ENCODE measurements at regions not wholly inside any gene's neighbourhood (a gene's known extent, or its start where the extent isn't known, plus 50 kb on each side); places are given as distances from the start of the nearest gene placed in this dataset.

GRCh38 chr13:29713839-29714238, 118.4 kb upstream of the SLC7A1 start:
- no peak for DNase-seq

- DNase-seq, result no peak
Observed at GRCh38 chr13:29711776-29712175, 116.3 kb upstream of the SLC7A1 start.

DNA sequence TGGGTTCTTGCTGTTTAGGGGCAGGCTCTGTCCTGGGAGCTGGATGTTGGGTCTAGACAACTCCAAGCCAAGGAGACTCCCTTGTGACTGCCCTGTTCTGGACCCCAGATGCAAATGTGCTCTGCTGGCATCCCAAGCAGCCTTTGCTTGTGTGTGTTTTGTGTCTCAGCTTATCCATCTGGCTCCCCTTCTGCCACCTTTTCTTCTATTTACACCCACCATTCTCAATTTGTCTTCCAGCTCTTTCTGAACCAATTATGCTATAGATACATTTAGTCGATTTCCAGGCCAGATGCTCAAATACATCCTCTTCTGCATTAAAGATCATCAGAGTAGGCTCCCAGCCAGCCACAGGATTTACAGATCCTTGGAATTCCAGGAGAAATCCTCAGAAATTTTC, 115.0 kb upstream of the SLC7A1 start:
- DNase-seq, result no peak

- no peak for DNase-seq
Observed at GRCh38 chr13:29709407-29710069, 114.0 kb upstream of the SLC7A1 start.

DNA sequence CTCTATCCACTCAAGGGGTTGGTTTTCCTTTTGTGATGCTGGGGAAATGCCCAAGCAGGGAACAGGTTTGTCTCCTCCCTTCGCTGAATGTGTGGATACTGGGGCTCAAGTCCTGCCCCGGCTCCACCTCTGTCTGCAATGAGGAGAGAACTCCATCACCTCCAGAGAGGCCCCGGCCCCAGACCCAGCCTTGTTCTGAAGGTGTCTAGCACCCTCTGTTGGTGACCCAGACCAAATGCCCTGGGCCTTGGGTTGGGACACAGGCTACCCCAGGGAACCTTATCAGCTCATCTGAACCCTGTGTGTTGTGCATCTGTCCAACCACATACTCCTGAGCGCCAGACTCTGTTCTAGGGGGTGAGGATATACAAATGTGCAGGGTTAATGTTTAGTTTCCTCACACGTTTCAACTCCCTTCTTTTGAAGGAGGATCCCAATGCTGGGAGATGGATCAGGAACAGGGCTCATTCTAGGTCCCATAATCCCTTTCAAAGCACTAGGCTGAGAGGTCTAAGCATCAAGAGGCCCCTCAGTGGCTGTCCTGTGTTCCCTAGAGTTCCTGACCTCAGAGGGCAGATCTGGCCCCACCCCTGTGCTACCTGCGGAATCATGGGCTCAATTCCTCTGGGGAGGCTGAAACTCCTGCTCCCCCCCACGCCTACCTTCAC, 112.5 kb upstream of the SLC7A1 start:
- DNase-seq, result no peak

DNA sequence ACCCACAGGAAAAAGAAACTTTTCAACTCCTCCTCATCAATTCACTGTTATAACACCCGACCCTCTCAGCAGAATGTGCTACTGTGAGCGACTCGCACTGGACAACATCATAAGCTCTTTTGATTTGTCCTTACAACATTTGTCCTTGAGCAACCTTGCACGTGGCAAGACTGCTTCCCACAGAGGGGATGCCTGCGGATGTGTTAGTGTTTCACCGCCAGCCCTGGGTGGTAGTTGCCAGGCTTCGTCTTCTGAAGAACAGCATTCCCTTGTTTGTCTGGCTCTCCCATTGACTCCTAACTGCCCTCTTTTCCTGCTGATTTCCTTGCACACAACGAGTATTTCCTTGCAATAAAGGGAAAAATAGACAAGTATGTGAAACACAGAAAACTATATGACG, 111.4 kb upstream of the SLC7A1 start:
- no peak for DNase-seq

DNA sequence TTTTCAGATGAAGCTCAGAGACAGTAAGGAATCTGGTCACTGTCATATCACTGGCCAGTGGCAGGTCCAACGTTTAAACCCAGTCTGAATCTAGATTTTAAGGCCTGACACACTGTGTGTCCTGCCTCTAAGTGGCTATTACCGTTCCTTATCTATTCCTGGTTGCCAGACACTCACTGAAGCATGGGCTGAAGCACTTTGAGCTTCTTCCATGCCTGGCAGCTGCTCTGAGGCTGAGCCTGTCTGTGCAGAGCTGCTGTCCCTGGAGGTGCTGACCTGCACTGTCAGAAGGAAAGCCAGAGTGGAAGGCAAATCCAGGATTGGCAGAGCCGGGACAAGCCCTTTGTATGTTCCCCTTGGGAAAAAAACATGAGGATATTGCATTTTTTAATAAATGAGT, 109.2 kb upstream of the SLC7A1 start:
- no peak for DNase-seq

GRCh38 chr13:29703421-29703820, 107.9 kb upstream of the SLC7A1 start:
- DNase-seq, result no peak

- DNase-seq, result peak; percentile 32
Observed at GRCh38 chr13:29702912-29703351, 107.4 kb upstream of the SLC7A1 start.

GRCh38 chr13:29698106-29698505, 102.6 kb upstream of the SLC7A1 start:
- no peak for DNase-seq

DNA sequence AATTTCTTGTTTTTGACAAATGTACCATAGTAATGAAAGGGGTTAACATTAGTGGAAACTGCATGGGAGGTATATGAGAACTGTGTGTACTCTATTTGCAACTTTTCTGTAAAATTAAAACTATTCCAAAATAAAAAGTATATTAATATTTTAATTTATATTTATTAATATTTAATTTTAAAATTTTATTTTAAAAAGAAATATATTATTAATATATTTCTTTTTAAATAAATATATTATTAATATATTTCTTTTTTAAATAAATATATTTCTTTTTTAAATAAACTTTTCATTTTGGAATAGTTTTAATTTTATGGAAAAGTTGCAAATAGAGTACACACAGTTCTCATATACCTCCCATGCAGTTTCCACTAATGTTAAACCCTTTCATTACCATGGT, 101.1 kb upstream of the SLC7A1 start:
- no peak for DNase-seq

DNA sequence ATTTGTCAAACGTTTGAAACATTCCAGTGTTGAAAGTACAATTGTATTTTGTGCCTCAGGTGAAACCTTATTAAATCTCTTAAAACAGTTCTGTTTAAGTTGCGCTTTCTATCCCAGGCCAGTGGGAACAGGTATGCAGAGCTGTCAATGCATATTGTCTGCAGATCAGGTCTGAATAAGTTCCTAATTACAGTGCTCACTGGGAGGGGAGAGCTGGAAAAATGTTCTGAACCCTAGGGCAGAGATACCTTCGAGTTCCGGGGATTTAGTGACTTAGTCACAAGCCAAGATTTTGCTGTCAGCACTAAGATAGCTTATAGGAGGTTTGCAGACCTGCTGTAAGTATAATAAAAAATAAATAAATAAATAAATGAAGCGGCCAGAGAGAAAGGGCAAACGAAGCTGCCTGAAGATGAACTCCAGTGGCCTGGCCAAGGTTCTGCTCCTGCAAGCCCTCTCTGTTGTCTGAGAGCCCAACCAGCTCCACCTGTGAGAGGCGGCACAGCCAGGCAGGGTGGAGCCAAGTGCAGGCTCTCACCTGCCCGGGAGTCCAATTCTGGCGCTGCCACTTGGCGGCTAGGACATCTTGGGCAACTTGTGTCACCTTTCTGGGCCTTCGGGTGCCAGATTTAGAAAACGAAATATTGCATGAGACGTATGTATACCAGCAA, 97.9 kb upstream of the SLC7A1 start:
- DNase-seq, result no peak

DNA sequence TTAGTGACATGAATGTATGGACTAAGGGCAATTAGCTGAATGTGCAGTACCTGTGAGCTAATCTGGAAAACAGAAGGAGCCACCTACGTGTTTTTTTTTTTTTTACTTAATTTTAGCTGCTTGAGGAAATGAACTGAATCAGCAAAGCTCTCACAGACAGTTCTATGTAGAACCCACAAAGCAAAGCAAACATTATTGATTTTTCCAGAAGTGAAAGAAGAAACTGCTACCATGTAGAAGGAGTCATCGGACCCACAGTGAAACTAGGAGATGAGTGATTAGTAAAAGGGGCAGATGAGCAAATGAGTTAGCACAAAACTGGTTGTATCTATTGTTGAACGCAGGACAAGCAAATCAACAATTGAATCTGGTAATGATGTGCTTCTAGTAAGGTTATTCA, 94.1 kb upstream of the SLC7A1 start:
- DNase-seq, result no peak

DNA sequence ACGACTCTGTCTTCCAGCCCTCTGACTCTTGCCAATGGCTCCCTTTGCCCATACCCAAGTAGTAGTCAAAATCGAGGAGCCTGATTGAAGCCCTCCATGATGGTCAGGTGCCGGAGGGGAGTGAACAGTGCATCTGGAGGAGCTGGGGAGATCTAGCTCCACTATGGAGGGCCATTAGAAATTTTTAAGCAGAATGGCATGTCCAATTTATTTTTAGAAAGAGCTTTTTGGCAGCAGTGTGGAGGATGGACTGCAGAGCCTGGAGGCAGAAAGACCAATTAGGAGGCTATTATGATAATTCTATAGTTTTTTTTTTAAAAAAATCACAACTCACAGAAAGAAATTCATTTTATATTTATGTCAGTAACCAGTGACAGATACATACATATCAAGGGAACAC, 92.7 kb upstream of the SLC7A1 start:
- no peak for DNase-seq

DNA sequence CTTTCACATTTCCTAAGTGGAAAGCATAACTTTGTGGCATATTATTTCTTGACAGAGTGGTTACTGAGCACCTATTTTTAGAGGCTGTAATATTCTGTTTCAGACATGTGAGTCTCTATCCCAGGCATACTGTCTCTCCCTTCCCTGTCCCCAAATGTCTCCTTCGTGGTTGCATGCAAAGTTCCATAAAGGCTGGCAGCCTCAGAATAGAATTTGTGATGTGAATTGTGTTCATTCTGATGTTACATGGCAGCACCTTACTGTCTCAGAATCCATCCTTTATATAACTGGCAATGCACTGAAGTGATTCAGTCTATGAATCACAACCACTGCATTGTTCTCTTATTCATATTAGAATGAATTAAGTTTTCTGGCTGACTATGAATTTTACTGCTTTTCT, 89.0 kb upstream of the SLC7A1 start:
- no peak for DNase-seq

GRCh38 chr13:29683041-29683440, 87.6 kb upstream of the SLC7A1 start:
- no peak for DNase-seq

DNA sequence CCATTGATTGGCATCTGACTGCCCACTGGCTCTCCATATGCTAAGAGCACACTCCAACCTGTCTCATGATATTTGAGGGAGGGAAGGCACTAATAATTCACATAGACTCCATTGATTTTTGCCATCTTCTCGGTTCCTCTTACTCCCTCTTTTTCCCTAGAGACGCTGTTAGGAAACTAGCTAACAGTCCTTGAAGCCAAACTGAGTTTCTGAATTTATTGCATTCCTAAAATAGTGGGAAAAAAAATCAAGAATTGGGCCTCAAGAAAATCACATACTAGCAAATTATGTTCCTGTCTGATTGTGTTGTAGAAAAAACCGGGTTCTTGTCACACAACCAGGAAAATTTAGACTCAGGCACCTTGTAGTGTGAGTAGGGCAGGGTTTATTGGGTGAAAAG, 86.4 kb upstream of the SLC7A1 start:
- no peak for DNase-seq

DNA sequence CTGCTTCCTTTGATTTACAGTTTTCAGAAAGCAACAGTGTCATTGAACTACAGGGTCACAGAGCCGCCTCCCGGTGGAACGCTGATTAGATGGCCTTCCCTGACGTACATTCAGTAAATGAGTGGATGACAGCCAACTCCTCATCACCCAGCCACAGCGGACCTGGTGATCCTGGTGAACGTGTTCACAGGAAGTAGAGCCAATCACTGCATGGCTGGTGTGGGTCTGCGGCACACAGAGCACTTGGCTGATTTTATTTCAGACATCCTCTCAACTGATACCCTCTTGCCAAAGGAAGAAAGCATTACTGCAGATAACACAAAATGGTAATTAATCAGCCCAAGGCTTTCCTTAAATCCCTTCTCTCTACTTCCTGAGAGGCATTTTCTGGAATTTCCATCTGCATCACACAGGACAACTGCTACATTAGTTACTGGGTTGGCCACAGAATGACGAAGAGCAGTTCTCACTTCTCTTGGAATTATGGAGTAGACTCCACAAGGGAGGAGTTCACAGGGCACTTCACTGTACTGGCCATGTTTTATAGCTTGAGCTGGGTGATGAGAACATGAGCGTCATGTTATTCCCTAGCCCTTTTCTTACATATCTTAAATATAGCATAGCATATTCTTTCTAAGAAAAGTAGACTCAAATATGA, 84.0 kb upstream of the SLC7A1 start:
- no peak for DNase-seq

- no peak for DNase-seq
Observed at GRCh38 chr13:29677627-29678026, 82.1 kb upstream of the SLC7A1 start.

- DNase-seq, result no peak
Observed at GRCh38 chr13:29676941-29677452, 81.5 kb upstream of the SLC7A1 start.

DNA sequence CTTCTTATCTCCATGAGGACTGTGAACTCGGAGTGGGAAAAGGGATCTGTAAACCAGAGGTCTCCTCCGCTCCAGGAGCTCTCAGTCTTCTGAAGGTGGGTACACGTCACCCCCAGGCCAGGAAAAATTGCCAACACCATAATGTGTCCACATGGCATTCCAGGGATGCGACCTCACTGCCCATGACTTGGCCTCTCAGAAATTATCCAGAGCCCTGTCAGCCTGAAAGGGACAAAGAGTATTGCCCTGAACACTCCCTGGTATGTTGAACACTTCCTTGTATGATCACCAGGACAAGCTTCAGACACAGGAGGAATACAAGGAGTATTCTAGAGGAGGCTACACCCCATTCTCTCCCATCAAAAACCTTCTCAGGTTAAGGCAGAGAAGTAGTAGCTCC, 81.0 kb upstream of the SLC7A1 start:
- no peak for DNase-seq

DNA sequence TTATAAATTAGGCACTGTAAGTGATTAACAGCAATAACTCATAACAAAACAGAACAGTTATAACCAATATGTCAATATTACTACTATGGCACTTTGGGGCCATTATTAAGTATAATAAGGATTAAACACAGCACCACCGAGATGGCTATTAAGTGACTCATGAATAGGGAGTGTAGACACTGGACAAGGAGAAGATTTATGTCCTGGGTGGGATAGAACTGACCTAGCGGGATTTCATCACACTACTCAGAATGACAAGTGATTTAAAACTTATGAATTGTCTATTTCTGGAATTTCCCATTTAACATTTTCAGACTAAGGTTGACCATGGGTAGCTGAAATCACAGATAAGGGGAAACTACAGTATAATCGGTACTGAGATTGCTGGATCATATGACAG, 79.0 kb upstream of the SLC7A1 start:
- DNase-seq, result no peak

DNA sequence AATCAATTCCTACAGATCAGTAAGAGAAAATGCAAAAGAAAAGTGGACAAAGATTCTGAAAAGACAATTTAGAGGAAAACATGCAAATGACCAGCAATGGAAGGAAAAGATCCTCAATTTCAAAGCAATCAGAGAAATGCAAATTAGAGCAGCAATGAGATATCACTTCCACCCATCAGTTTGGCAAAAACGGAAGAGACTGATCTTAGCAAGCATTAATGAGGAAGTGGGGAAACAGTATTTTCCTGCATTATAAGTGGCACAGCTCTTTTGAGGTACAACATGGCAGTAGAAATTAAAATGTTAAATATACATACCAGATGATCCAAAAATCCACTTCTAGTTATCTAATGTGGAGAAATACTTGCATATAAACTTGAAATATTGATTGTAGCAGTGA, 69.1 kb upstream of the SLC7A1 start:
- DNase-seq, result no peak

Measured in GOT3 (cell line).